Erythroblast (primary cell): ENCODE measurements at regions not wholly inside any gene's neighbourhood (a gene's known extent, or its start where the extent isn't known, plus 50 kb on each side); places are given as distances from the start of the nearest gene placed in this dataset.

Experiments
- GATA1 ChIP-seq: IDR thresholded peaks from 2 replicates; pipeline ENCODE4 v1.6.1; 2011; ENCODE audit warnings: low read depth, mild to moderate bottlenecking, control low read depth, low read length, moderate library complexity
- POLR2A ChIP-seq: IDR thresholded peaks from 2 replicates; pipeline ENCODE4 v1.6.1; 2011; ENCODE audit warnings: mild to moderate bottlenecking, low read length

DNA sequence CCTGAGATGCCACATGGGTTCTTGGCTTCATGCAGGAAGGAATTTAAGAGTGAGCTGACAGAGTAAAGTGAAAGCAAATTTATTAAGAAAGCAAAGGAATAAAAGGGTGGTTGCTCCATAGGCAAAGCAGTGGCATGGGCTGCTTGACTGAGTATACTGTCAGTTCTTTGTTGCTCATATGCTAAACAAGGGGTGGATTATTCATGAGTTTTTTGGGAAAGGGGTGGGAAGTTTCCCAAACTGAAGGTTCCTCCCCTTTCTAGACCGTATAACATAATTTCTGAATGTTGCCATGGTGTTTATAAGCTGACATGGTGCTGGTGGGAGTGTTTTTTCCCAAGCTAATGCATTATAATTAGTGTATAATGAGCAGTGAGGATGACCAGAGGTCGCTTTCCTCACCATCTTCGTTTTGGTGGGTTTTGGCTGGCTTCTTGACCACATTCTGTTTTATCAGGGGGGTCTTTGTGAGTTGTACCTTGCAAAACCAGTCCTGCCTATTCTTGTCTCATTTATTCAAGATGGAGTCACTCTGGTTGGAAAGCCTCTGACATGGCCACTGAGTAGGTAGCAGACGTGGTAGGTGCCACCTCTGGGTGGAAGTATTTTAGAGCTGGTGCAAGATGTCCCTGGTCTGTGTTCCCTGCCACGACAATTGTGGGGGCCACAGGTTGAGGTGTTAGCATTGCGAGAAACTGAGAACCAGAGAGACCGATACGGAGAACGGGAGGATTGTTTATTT, 107.5 kb upstream of the SDK1 start:
- no peak for TF ChIP-seq POLR2A
- no peak for TF ChIP-seq GATA1
